Fibroblast of the conjunctiva (primary cell): ENCODE measurements at regions not wholly inside any gene's neighbourhood (a gene's known extent, or its start where the extent isn't known, plus 50 kb on each side); places are given as distances from the start of the nearest gene placed in this dataset.

Source experiments
- DNase-seq: peaks from one replicate; pipeline ENCODE4 v3.0.0-alpha.2; 2010; ENCODE audit warnings: low read depth

- DNase-seq = no peak
Observed at GRCh38 chr13:22311734-22312404, 641.0 kb downstream of the FGF9 start.

GRCh38 chr13:22312405-22312803 lies 641.5 kb downstream of the FGF9 start:
- no peak for DNase-seq

GRCh38 chr13:22316494-22317025 lies 645.7 kb downstream of the FGF9 start:
- no peak for DNase-seq

GRCh38 chr13:22320991-22321390 lies 650.1 kb downstream of the FGF9 start:
- no peak for DNase-seq

GRCh38 chr13:22325761-22326160 lies 654.9 kb downstream of the FGF9 start:
- no peak for DNase-seq

GRCh38 chr13:22332416-22332815 lies 661.5 kb downstream of the FGF9 start:
- DNase-seq = no peak

GRCh38 chr13:22336460-22336859 lies 665.6 kb downstream of the FGF9 start:
- DNase-seq = no peak

- no peak for DNase-seq
Observed at GRCh38 chr13:22357132-22357531, 686.3 kb downstream of the FGF9 start.

- DNase-seq = no peak
Observed at GRCh38 chr13:22369090-22369489, 698.2 kb downstream of the FGF9 start.

GRCh38 chr13:22369840-22370239 lies 699.0 kb downstream of the FGF9 start:
- no peak for DNase-seq

- no peak for DNase-seq
Observed at GRCh38 chr13:22372261-22372660, 701.4 kb downstream of the FGF9 start.

- no peak for DNase-seq
Observed at GRCh38 chr13:22375151-22375550, 704.3 kb downstream of the FGF9 start.

GRCh38 chr13:22387899-22388298 lies 717.0 kb downstream of the FGF9 start:
- DNase-seq = no peak

GRCh38 chr13:22399801-22400420 lies 729.0 kb downstream of the FGF9 start:
- no peak for DNase-seq

GRCh38 chr13:22402682-22403081 lies 731.8 kb downstream of the FGF9 start:
- DNase-seq = no peak

GRCh38 chr13:22403144-22403543 lies 732.3 kb downstream of the FGF9 start:
- DNase-seq = no peak

GRCh38 chr13:22405891-22406290 lies 735.0 kb downstream of the FGF9 start:
- DNase-seq = no peak

- DNase-seq = no peak
Observed at GRCh38 chr13:22412452-22412851, 741.6 kb downstream of the FGF9 start.

- no peak for DNase-seq
Observed at GRCh38 chr13:22422023-22422422, 751.1 kb downstream of the FGF9 start.

- no peak for DNase-seq
Observed at GRCh38 chr13:22422712-22423111, 751.8 kb downstream of the FGF9 start.

- DNase-seq = no peak
Observed at GRCh38 chr13:22423261-22423660, 752.4 kb downstream of the FGF9 start.

GRCh38 chr13:22425087-22425486 lies 754.2 kb downstream of the FGF9 start:
- DNase-seq = no peak

- no peak for DNase-seq
Observed at GRCh38 chr13:22427066-22427465, 753.7 kb upstream of the SGCG start.

GRCh38 chr13:22427783-22428182 lies 753.0 kb upstream of the SGCG start:
- DNase-seq = no peak
